DND-41 (cell line): ENCODE measurements at regions not wholly inside any gene's neighbourhood (a gene's known extent, or its start where the extent isn't known, plus 50 kb on each side); places are given as distances from the start of the nearest gene placed in this dataset.

Experiments used
- ATAC-seq: fragments of 200-7000 bp; cut with Tn5 transposase; 3 replicates; pipeline ENCODE4 v1.9.1; 2021; ENCODE audit warnings: low read depth; ENCODE audit not compliant: insufficient read depth
- DNase-seq: peaks from one replicate; pipeline ENCODE4 v3.0.0-alpha.2; 2020
- H2AFZ ChIP-seq: 2 replicates; pipeline ENCODE4 v1.6.0; 2012; ENCODE audit warnings: low read depth, low read length
- H3K27ac ChIP-seq: 2 replicates; pipeline ENCODE4 v1.5.1; 2012; ENCODE audit warnings: low read length, inconsistent platforms
- H3K27me3 ChIP-seq: fragments of 200-600 bp; sonication (generic); 2 replicates; pipeline ENCODE4 v1.6.0; 2012; ENCODE audit warnings: low read length, mild to moderate bottlenecking, inconsistent platforms; ENCODE audit not compliant: insufficient read depth, poor library complexity
- H3K36me3 ChIP-seq: 2 replicates; pipeline ENCODE4 v1.5.1; 2012; ENCODE audit warnings: low read length, inconsistent platforms; ENCODE audit not compliant: insufficient read depth
- H3K4me1 ChIP-seq: 2 replicates; pipeline ENCODE4 v1.5.1; 2012; ENCODE audit warnings: mild to moderate bottlenecking, low read length; ENCODE audit not compliant: insufficient read depth
- H3K4me2 ChIP-seq: 2 replicates; pipeline ENCODE4 v1.6.0; 2012; ENCODE audit warnings: mild to moderate bottlenecking, moderate library complexity, low read length, inconsistent platforms; ENCODE audit not compliant: insufficient read depth
- H3K4me3 ChIP-seq, 2 experiments: fragments of 200-600 bp in 1 of 2; shearing (Covaris generic) in 1 of 2; 2 replicates each; pipeline ENCODE4 v1.5.1; 2012 to 2016; ENCODE audit warnings: inconsistent platforms in 2 of 2, low read length in 2 of 2, mild to moderate bottlenecking in 2 of 2, low read depth in 1 of 2, moderate library complexity in 1 of 2
- H3K79me2 ChIP-seq: 2 replicates; pipeline ENCODE4 v1.6.0; 2012; ENCODE audit warnings: low read length, inconsistent platforms; ENCODE audit not compliant: insufficient read depth
- H3K9ac ChIP-seq: 2 replicates; pipeline ENCODE4 v1.6.0; 2012; ENCODE audit warnings: low read depth, mild to moderate bottlenecking, inconsistent platforms, low read length, moderate library complexity
- H3K9me3 ChIP-seq: 2 replicates; pipeline ENCODE4 v1.5.1; 2012; ENCODE audit warnings: low read length, moderate library complexity, mild to moderate bottlenecking, inconsistent platforms; ENCODE audit not compliant: insufficient read depth, severe bottlenecking
- H4K20me1 ChIP-seq: 2 replicates; pipeline ENCODE4 v1.6.0; 2012; ENCODE audit warnings: low read length; ENCODE audit not compliant: insufficient read depth
- CTCF ChIP-seq: IDR thresholded peaks from 2 replicates; pipeline ENCODE4 v1.5.1; 2012; ENCODE audit warnings: borderline replicate concordance, low read length, moderate library complexity, mild to moderate bottlenecking; ENCODE audit not compliant: poor library complexity, severe bottlenecking; ENCODE audit errors: extremely low read depth
- EZH2 ChIP-seq: IDR thresholded peaks from 3 replicates; pipeline ENCODE4 v1.6.1; 2012; ENCODE audit warnings: borderline replicate concordance, low read depth, mild to moderate bottlenecking, moderate library complexity, low read length, inconsistent platforms; ENCODE audit not compliant: severe bottlenecking

- Histone ChIP-seq H3K27ac (no peak overlapping the region), H3K27me3 (no peaks in the 10 kb centered on the region), H3K4me1 (no peaks in the 10 kb centered on the region), H3K36me3 (no peaks in the 10 kb centered on the region), H2AFZ (no peak overlapping the region), H4K20me1 (no peaks in the 10 kb centered on the region), H3K4me3 (no peak overlapping the region), H3K79me2 (no peaks in the 10 kb centered on the region), H3K4me2 (no peak overlapping the region), H3K9me3 (no peaks in the 10 kb centered on the region), H3K9ac (no peak overlapping the region)
- no peak for ATAC-seq
- TF ChIP-seq EZH2 (no peak), CTCF (no peak)
- DNase-seq = no peak
Observed at GRCh38 chr10:130617985-130618384, 481.8 kb downstream of the GLRX3 start.

- ATAC-seq (no peak), DNase-seq (no peak)
- no peaks in the 10 kb centered on the region for H3K4me1 ChIP-seq
- H2AFZ ChIP-seq = no peak overlapping the region
- no peak overlapping the region for H3K4me3 ChIP-seq
- TF ChIP-seq CTCF = no peak
- no peak for TF ChIP-seq EZH2
- no peaks in the 10 kb centered on the region for H3K9me3 ChIP-seq
- H3K9ac ChIP-seq = no peak overlapping the region
- H3K36me3 ChIP-seq = no peaks in the 10 kb centered on the region
- no peak overlapping the region for H3K4me2 ChIP-seq
- no peaks in the 10 kb centered on the region for H3K27me3 ChIP-seq
- no peaks in the 10 kb centered on the region for H4K20me1 ChIP-seq
- H3K27ac ChIP-seq = no peak overlapping the region
- H3K79me2 ChIP-seq = no peaks in the 10 kb centered on the region
Observed at GRCh38 chr10:130618647-130619046, 482.5 kb downstream of the GLRX3 start.

- DNase-seq (no peak), ATAC-seq (no peak)
- no peak overlapping the region for H2AFZ ChIP-seq
- no peak for TF ChIP-seq EZH2
- TF ChIP-seq CTCF = no peak
- no peaks in the 10 kb centered on the region for H3K27me3 ChIP-seq
- H3K4me1 ChIP-seq = no peaks in the 10 kb centered on the region
- no peaks in the 10 kb centered on the region for H4K20me1 ChIP-seq
- H3K79me2 ChIP-seq = no peaks in the 10 kb centered on the region
- H3K36me3 ChIP-seq = no peaks in the 10 kb centered on the region
- H3K4me3 ChIP-seq = no peak overlapping the region
- no peak overlapping the region for H3K27ac ChIP-seq
- no peaks in the 10 kb centered on the region for H3K9me3 ChIP-seq
- no peak overlapping the region for H3K4me2 ChIP-seq
- no peak overlapping the region for H3K9ac ChIP-seq
Observed at GRCh38 chr10:130621231-130621775, 485.1 kb downstream of the GLRX3 start.
